ENCODE measurements at regions not wholly inside any gene's neighbourhood (a gene's known extent, or its start where the extent isn't known, plus 50 kb on each side); places are given as distances from the start of the nearest gene placed in this dataset.

DNA sequence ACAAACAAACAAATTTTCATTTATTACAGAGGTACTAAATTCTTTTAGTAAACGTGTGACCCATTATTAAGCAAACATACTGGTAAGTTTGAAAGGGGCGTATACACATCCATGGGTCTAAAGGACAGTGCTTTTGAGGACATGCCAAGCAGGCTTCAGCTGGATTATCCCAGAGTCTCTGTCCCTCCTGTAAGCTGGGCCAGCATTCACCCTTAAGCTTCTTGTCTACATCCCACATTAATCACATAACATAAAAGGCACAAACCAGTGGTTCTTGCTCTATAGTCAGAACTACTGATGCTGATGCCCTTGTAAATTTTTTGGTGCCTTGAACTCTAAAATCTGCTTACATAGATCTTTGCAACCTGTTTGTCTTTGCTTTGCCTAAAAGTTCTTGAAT lies 150.8 kb upstream of the BNIP2 start:
- ChIA-PET POLR2A (no interaction called here), CTCF (interaction anchor here (0.8 kb wide), 1 partner anchor 9 kb away, joined by 3 read pairs; no protein-coding TSS in a partner anchor)
- DNase-seq (ENCODE audit: low read depth, low spot score), result no peak
- no peak overlapping the region for H3K4me3 ChIP-seq (ENCODE audit: low read depth, low read length)
- TF ChIP-seq, protein P1, sequence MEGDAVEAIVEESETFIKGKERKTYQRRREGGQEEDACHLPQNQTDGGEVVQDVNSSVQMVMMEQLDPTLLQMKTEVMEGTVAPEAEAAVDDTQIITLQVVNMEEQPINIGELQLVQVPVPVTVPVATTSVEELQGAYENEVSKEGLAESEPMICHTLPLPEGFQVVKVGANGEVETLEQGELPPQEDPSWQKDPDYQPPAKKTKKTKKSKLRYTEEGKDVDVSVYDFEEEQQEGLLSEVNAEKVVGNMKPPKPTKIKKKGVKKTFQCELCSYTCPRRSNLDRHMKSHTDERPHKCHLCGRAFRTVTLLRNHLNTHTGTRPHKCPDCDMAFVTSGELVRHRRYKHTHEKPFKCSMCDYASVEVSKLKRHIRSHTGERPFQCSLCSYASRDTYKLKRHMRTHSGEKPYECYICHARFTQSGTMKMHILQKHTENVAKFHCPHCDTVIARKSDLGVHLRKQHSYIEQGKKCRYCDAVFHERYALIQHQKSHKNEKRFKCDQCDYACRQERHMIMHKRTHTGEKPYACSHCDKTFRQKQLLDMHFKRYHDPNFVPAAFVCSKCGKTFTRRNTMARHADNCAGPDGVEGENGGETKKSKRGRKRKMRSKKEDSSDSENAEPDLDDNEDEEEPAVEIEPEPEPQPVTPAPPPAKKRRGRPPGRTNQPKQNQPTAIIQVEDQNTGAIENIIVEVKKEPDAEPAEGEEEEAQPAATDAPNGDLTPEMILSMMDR (IDR thresholded peaks at IDR 0.05; ENCODE audit: insufficient read depth, low read length, missing control alignments), result no peak

DNA sequence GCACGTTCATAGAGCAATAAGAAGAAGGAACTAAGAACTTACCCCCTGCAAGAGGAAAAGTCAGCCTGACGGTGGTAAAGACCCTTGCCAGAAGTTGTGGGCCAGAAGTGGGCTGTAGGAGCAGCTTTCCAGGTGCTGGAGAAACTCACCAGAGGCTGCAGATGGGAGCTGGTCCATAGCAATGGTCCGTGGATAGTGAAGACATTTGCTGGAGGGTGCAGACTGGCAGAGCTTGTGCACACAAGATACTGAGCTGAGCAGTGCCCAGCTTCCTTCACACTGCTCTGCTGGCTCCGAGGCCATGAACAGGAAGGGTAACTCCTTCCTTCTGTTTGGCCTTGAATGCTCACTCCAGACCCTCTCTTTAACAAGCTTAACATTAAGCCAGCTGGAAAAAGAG lies 149.8 kb upstream of the BNIP2 start:
- ChIA-PET CTCF (no interaction called here), POLR2A (no interaction called here)
- DNase-seq (ENCODE audit: low read depth, low spot score), result no peak
- TF ChIP-seq, protein P1 (IDR thresholded peaks at IDR 0.05; ENCODE audit: insufficient read depth, low read length, missing control alignments), result no peak
- H3K4me3 ChIP-seq (ENCODE audit: low read depth, low read length), result no peak overlapping the region

DNA sequence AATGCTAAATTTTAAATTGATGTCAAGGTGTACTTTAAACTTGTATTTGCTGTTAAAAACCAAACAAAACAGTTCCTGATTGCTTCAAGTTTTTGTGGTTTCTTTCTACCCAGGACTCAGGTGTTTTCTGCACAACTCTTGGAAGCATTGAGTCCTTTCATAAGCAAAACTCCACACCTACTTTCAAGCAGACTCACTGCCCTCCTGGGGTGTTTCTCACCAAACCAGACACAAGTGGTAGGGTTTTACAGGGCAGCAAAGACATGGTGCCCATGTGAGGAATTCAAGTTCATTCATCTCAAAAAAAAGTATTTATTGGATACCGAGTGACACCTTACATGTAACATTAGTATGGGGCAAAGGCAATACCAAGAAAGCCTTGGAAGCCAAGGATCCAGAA lies 146.7 kb upstream of the BNIP2 start:
- ChIA-PET POLR2A (no interaction called here), CTCF (no interaction called here)
- TF ChIP-seq, protein P1 (IDR thresholded peaks at IDR 0.05; ENCODE audit: insufficient read depth, low read length, missing control alignments), result no peak
- no peak for DNase-seq (ENCODE audit: low read depth, low spot score)
- no peak overlapping the region for H3K4me3 ChIP-seq (ENCODE audit: low read depth, low read length)

DNA sequence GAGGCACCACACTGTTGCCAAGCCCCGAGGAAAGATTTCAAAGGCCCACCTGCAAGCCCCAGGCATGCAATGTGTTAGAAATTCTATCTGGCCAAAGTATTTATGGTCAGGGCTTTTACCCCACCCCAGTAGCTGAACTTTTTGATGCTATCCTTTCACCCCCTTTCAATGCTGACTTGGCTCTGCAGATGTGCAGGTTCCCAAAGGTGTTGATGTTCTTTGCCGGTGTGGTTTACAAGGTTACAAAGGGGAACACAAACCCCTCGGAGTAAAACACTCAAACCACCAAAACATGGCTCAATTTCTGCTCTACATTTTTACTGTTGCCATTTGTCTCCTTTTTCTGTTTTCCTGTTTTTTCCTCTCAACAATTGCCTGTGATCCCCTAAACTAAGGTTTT lies 145.4 kb upstream of the BNIP2 start:
- H3K4me3 ChIP-seq (ENCODE audit: low read depth, low read length), result no peak overlapping the region
- ChIA-PET POLR2A (no interaction called here), CTCF (no interaction called here)
- TF ChIP-seq, protein P1 (IDR thresholded peaks at IDR 0.05; ENCODE audit: insufficient read depth, low read length, missing control alignments), result no peak
- DNase-seq (ENCODE audit: low read depth, low spot score), result no peak

DNA sequence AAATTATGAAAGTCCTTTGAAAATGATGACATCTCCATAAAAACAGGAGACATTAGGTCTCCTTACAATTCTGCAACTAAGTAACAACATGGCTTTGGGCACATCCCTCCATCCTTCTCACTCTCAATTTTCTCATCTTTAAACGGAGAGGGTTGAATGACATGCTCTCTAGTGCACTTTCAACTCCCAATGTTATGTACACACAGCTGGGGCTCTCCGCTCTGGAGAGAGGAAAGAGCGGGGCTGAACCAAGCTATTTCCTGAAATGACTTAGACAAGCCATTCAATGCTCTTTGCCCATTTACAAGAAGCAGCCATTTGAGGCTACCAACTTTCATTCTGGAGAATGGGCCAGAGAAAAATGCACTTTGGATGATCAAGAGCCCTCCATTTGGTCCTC lies 144.2 kb upstream of the BNIP2 start:
- ChIA-PET CTCF (no interaction called here), POLR2A (no interaction called here)
- no peak overlapping the region for H3K4me3 ChIP-seq (ENCODE audit: low read depth, low read length)
- no peak for DNase-seq (ENCODE audit: low read depth, low spot score)
- TF ChIP-seq, protein P1 (IDR thresholded peaks at IDR 0.05; ENCODE audit: insufficient read depth, low read length, missing control alignments), result no peak

DNA sequence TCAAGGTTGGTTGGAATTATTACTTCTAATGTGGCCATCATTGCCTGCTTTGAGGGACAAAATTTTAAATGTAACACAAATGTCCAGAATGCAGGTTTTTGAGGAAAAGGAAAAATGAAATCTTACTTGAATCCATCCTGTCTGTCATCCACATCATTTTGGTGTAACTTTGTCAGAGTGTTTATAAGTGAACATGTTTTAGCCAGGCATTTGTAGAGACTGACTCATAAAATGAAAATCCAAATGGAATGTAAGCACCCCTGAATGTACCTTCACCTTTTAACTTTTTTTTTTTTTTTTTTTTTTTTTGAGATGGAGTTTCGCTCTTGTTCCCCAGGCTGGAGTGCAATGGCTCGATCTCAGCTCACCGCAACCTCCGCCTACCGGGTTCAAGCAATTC lies 141.8 kb upstream of the BNIP2 start:
- DNase-seq (ENCODE audit: low read depth, low spot score), result no peak
- CTCF ChIA-PET, result no interaction called here
- TF ChIP-seq, protein P1 (IDR thresholded peaks at IDR 0.05; ENCODE audit: insufficient read depth, low read length, missing control alignments), result no peak
- no peak overlapping the region for H3K4me3 ChIP-seq (ENCODE audit: low read depth, low read length)
- POLR2A ChIA-PET, result no interaction called here
